ENCODE measurements at regions not wholly inside any gene's neighbourhood (a gene's known extent, or its start where the extent isn't known, plus 50 kb on each side); places are given as distances from the start of the nearest gene placed in this dataset.

DNA sequence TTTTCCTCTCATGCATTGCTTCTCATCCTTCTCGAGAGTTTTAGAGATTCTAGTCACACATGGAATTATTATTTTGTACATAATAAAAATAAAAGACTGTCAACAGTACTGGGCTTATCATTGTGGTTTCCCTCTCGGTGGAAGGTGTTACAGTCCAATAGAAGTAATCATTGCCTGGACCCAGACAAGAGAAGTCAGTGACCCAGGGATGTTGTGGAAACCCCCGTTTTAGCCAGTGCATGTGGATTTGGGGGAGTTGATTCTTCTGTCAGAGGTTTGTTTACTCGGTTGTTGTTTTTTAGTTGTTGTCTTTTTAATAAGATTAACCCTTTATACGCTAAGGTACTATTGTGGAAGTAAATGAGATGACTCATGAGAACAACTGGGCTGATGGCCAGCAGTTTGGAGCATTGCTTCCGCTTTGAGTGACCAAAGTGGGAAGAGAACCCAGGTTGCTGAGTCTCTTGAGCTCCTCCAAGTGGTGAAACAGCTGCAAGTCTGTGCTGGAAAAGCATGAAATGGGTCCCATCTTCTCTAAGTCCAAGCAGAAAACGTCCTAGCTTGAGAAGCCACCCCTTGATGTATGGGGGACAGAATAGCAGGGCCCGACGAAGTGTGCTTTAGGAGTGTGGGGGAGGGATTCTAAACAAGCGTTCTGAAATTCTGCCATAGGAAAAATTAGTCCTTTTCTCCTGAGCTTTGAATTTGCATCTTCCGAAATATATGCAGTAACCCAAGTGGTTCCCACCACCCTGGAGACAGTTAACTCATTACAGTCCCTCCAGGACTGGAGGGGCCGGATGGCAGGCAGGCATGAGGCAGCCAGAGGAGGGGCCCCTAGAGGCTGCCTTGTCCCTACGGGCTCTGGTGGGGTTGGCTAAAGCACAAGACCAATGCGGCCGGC lies 61.8 kb upstream of the GPR45 start:
- Histone ChIP-seq H2AK5ac (ENCODE audit: low read depth, low read length) (no peak overlapping the region), H3K4me1 (replicated peaks in 1 of 4; ENCODE audit: control insufficient read depth in 3 of 4, insufficient read depth in 4 of 4, low read length in 3 of 4) (peaks cover 6 to 17% (median 13%) of the 10 kb centered on the region in 4 experiments), H2BK15ac (ENCODE audit: low read length) (no peak overlapping the region), H4K20me1 (replicated peaks in 1 of 2; ENCODE audit: control insufficient read depth in 1 of 2, insufficient read depth in 2 of 2, low read length in 2 of 2) (no peaks in the 10 kb centered on the region), H3K79me1 (ENCODE audit: low read depth, low read length) (no peaks in the 10 kb centered on the region), H3K79me2 (ENCODE audit: control insufficient read depth in 1 of 2, insufficient read depth in 2 of 2, low read length in 2 of 2) (no peaks in the 10 kb centered on the region), H3K27me3 (replicated peaks in 1 of 4; ENCODE audit: control insufficient read depth in 3 of 4, extremely low read depth in 1 of 4, insufficient read depth in 3 of 4, low read length in 3 of 4) (peaks cover 0 to 27% (median 22%) of the 10 kb centered on the region in 4 experiments; a peak in 6 of 7 replicates), H2AFZ (ENCODE audit: low read length) (0 out of 2 replicates have a peak overlapping the region, but pooled peaks have one; percentile 28), H4K8ac (ENCODE audit: extremely low read depth, insufficient read depth, low read length) (no peak overlapping the region), H3K27ac (ENCODE audit: low read depth, low read length) (no peak overlapping the region), H3K4me2 (ENCODE audit: insufficient read depth in 1 of 2, low read depth in 2 of 2, low read length in 2 of 2) (peak overlapping the region in 1 of 2 experiments; percentile 30; a peak in 1 of 4 replicates), H2BK20ac (ENCODE audit: low read length) (no peak overlapping the region), H3K23ac (ENCODE audit: insufficient read length) (no peak overlapping the region), H3K23me2 (ENCODE audit: low read depth, low read length) (no peaks in the 10 kb centered on the region), H4K5ac (ENCODE audit: insufficient read length, low read depth, low read length) (no peak overlapping the region), H3K9ac (replicated peaks in 1 of 4; ENCODE audit: extremely low read depth in 1 of 4, low read depth in 3 of 4, low read length in 3 of 4) (no peak overlapping the region), H3K4me3 (ENCODE audit: extremely low read depth in 1 of 4, insufficient read depth in 2 of 4, low read depth in 3 of 4, low read length in 4 of 4) (no peak overlapping the region; a peak in 2 of 8 replicates), H2BK12ac (ENCODE audit: low read depth, low read length) (no peak overlapping the region; the same call in 1 of the 2 replicates), H3K56ac (replicated peaks; ENCODE audit: insufficient read length, low read depth, low read length) (no peak overlapping the region), H3K9me3 (ENCODE audit: insufficient read depth in 2 of 2, low read depth in 1 of 2, low read length in 1 of 2) (no peaks in the 10 kb centered on the region), H4K91ac (replicated peaks; ENCODE audit: insufficient read length, low read length) (peak overlapping the region; percentile 32), H3K14ac (ENCODE audit: insufficient read length) (no peak overlapping the region), H2BK120ac (replicated peaks; ENCODE audit: low read depth, low read length) (no peak overlapping the region), H3K18ac (ENCODE audit: extremely low read depth, low read length) (peak overlapping the region; percentile 51; the same call in 1 of the 2 replicates), H2BK5ac (ENCODE audit: low read depth, low read length) (no peak overlapping the region), H3K4ac (replicated peaks; ENCODE audit: insufficient read length, low read depth, low read length) (no peak overlapping the region), H3K36me3 (ENCODE audit: control insufficient read depth in 2 of 4, insufficient read depth in 4 of 4, low read length in 3 of 4) (no peaks in the 10 kb centered on the region)
- WGBS, 2 experiments (ENCODE audit: extremely low coverage in 1 of 2, insufficient coverage in 1 of 2, insufficient read length in 1 of 2, insufficient replicate concordance in 2 of 2, low coverage in 1 of 2, low lambda C conversion rate in 2 of 2, missing lambda C conversion rate in 1 of 2), result 82% methylated on average over 14 of the region's 15 CpGs; no CpG with 5 or more reads in 1 of the 2 experiments
- ChIA-PET POLR2A (ENCODE audit: partially characterized antibody) (interaction anchor here (1.1 kb wide), 1 partner anchor 9 kb away, joined by 3 read pairs; no protein-coding TSS in a partner anchor), CTCF (ENCODE audit: partially characterized antibody) (interaction anchor here (0.6 to 5.2 kb wide), 21 partner anchors 9 to 766 kb away, joined by 3 to 91 read pairs (median 5); partner anchors contain the start of gene GPR45)
- peak; percentile 71 for FAIRE-seq
- DNase-seq (ENCODE audit: low read depth in 1 of 2, low spot score in 2 of 2), result no peak
- TF ChIP-seq CBX5 (IDR thresholded peaks at IDR 0.05; ENCODE audit: low read depth, low read length), result no peak
- TF ChIP-seq CREB1 (IDR thresholded peaks at IDR 0.05), result no peak
- no peak for TF ChIP-seq CHD1 (IDR thresholded peaks at IDR 0.05; ENCODE audit: low read depth, low read length)
- no peak for TF ChIP-seq BCL11A (IDR thresholded peaks at IDR 0.05; ENCODE audit: low read depth in 2 of 2, low read length in 2 of 2)
- no peak for TF ChIP-seq KDM1A (IDR thresholded peaks at IDR 0.05; ENCODE audit: borderline replicate concordance, low read length)
- TF ChIP-seq POLR2A (IDR thresholded peaks at IDR 0.05; ENCODE audit: control extremely low read depth in 1 of 2, low read depth in 2 of 2, low read length in 2 of 2), result no peak
- TF ChIP-seq NANOG (IDR thresholded peaks at IDR 0.05; ENCODE audit: insufficient read depth, low read depth, low read length, poor library complexity, severe bottlenecking), result no peak
- TF ChIP-seq EGR1 (IDR thresholded peaks at IDR 0.05; ENCODE audit: borderline replicate concordance, low read depth, low read length), result no peak
- TF ChIP-seq, protein P1, sequence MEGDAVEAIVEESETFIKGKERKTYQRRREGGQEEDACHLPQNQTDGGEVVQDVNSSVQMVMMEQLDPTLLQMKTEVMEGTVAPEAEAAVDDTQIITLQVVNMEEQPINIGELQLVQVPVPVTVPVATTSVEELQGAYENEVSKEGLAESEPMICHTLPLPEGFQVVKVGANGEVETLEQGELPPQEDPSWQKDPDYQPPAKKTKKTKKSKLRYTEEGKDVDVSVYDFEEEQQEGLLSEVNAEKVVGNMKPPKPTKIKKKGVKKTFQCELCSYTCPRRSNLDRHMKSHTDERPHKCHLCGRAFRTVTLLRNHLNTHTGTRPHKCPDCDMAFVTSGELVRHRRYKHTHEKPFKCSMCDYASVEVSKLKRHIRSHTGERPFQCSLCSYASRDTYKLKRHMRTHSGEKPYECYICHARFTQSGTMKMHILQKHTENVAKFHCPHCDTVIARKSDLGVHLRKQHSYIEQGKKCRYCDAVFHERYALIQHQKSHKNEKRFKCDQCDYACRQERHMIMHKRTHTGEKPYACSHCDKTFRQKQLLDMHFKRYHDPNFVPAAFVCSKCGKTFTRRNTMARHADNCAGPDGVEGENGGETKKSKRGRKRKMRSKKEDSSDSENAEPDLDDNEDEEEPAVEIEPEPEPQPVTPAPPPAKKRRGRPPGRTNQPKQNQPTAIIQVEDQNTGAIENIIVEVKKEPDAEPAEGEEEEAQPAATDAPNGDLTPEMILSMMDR (IDR thresholded peaks at IDR 0.05; ENCODE audit: control extremely low read depth in 1 of 3, insufficient read depth in 1 of 3, low read depth in 1 of 3, low read length in 3 of 3), result peak; percentile 38 to 74 (median 65)
